ENCODE measurements at regions not wholly inside any gene's neighbourhood (a gene's known extent, or its start where the extent isn't known, plus 50 kb on each side); places are given as distances from the start of the nearest gene placed in this dataset.

- TF ChIP-seq CTCF (IDR thresholded peaks at IDR 0.05) (no peak), POLR2A (IDR thresholded peaks at IDR 0.05) (no peak)
These were observed 101.6 kb downstream of the MOBP start for GRCh38 chr3:39569095-39569494.

Measured in heart left ventricle (tissue), 13 donors.